SU-DHL-6 (cell line): ENCODE measurements at regions not wholly inside any gene's neighbourhood (a gene's known extent, or its start where the extent isn't known, plus 50 kb on each side); places are given as distances from the start of the nearest gene placed in this dataset.

Source experiments
- CTCF ChIP-seq: fragments of 200-600 bp; sonication (generic); IDR thresholded peaks from one replicate; pipeline ENCODE4 v1.5.1; 2017; ENCODE audit warnings: antibody characterized with exemption, mild to moderate bottlenecking, low read length, moderate library complexity; ENCODE audit not compliant: insufficient read depth, poor library complexity, severe bottlenecking
- EZH2phosphoT487 ChIP-seq: fragments of 200-600 bp; sonication (generic), shearing (Covaris generic); conservative IDR thresholded peaks from 2 replicates; pipeline ENCODE4 v1.6.1; 2018; ENCODE audit warnings: mild to moderate bottlenecking, antibody characterized with exemption, low read length, moderate library complexity, mixed read lengths

GRCh38 chr3:69612791-69613190 is 126.5 kb upstream of the MITF start:
- TF ChIP-seq CTCF (no peak), EZH2phosphoT487 (no peak)
